ENCODE measurements at regions not wholly inside any gene's neighbourhood (a gene's known extent, or its start where the extent isn't known, plus 50 kb on each side); places are given as distances from the start of the nearest gene placed in this dataset.

DNA sequence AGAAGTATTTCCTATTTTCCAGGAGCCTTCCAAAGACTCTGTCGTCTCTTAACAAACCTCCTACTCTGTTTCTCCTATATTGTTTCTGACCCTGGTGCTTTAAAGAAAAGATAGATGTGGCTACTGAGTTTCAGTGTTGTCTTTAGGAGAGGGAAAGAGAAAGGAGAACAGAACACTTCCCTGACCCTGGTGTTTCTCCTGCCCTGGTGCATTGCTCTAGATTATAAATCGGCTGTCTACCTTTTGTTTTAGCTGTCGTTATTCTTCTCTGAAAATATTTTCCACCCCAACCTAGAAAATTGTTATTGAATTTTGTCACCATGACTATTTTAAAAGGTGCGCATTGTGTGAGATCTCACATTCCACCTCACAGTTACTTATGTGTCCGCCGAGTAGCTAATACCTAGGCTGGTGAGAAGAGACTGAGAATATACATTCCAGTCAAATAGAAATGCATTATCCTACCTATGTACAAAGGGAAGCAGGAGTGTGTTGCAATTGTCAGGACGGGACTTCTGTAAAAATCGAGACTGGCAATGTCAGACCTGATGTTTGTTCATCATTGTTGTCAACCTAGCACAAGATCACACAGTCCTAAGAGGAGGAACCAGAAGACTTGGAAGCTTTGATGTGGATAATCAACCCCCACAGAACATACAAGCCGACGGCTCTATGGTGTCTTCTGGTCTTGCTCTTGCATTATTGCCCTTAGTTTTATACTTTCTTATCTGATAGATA is 108.7 kb upstream of the SLC38A4 start:
- H2BK5ac ChIP-seq (ENCODE audit: low read length) = no peak overlapping the region
- H2AK5ac ChIP-seq (ENCODE audit: low read length) = no peak overlapping the region
- H3K23ac ChIP-seq (ENCODE audit: low read length) = no peak overlapping the region
- H3K18ac ChIP-seq (ENCODE audit: low read length) = no peak overlapping the region
- H4K8ac ChIP-seq (ENCODE audit: low read depth, low read length) = no peak overlapping the region
- H3K4me2 ChIP-seq (ENCODE audit: low read length) = no peak overlapping the region
- H2BK120ac ChIP-seq (ENCODE audit: low read depth, low read length) = no peak overlapping the region
- H2BK15ac ChIP-seq (replicated peaks; ENCODE audit: low read depth) = no peak overlapping the region
- no peak overlapping the region for H3K4ac ChIP-seq (ENCODE audit: low read depth, low read length)
- no peak overlapping the region for H3K4me3 ChIP-seq (ENCODE audit: low read length)
- no peaks in the 10 kb centered on the region for H3K79me2 ChIP-seq (ENCODE audit: control insufficient read depth, insufficient read depth, low read length)
- no peak overlapping the region for H3K9ac ChIP-seq (ENCODE audit: low read length)
- no peak overlapping the region for H3K27ac ChIP-seq (ENCODE audit: low read depth, low read length)
- no peak overlapping the region for H3K56ac ChIP-seq (ENCODE audit: low read length)
- no peaks in the 10 kb centered on the region for H3K36me3 ChIP-seq (ENCODE audit: control insufficient read depth, insufficient read depth, low read length)
- H4K5ac ChIP-seq (ENCODE audit: low read length) = no peak overlapping the region
- no peaks in the 10 kb centered on the region for H3K27me3 ChIP-seq (ENCODE audit: insufficient read depth, low read length, poor library complexity)
- no peaks in the 10 kb centered on the region for H3K4me1 ChIP-seq (ENCODE audit: control insufficient read depth, low read depth, low read length)
- H3K79me1 ChIP-seq (ENCODE audit: low read length) = no peaks in the 10 kb centered on the region
- DNase-seq = no peak
- WGBS (ENCODE audit: extremely low coverage, insufficient coverage, low lambda C conversion rate) = no CpG with 5 or more reads among the region's 10 CpGs

DNA sequence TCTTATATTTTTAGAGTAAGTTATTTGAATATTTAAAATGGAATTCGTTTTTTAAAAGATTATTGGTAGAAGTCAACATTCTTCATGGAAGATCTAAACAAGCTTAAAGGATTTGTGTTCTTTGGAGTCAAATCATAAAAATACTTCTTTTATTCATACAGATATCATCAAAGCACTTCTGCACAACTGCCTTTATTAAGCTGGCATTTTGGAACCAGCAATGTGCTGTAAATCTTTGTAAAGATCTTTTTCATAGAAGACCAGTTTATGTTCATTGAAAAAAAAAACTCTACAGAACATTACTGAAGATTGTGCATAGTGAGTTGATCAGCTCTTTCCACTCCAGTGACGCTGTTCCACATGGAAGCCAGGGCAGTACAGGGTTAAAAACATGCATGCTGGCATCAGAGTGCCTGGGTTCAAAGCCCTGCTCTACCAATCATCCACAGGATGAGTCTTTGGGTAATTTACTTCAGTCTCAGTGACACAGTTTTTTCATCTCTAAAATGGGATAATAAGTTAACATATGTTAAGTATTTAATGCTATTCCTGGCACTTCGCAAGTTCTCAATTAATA is 109.6 kb upstream of the SLC38A4 start:
- Histone ChIP-seq H3K79me1 (ENCODE audit: low read length) (no peaks in the 10 kb centered on the region), H2BK15ac (replicated peaks; ENCODE audit: low read depth) (no peak overlapping the region), H3K79me2 (ENCODE audit: control insufficient read depth, insufficient read depth, low read length) (no peaks in the 10 kb centered on the region), H3K27ac (ENCODE audit: low read depth, low read length) (no peak overlapping the region), H2BK120ac (ENCODE audit: low read depth, low read length) (no peak overlapping the region), H3K27me3 (ENCODE audit: insufficient read depth, low read length, poor library complexity) (no peaks in the 10 kb centered on the region), H3K18ac (ENCODE audit: low read length) (no peak overlapping the region), H3K4me2 (ENCODE audit: low read length) (no peak overlapping the region), H3K4me1 (ENCODE audit: control insufficient read depth, low read depth, low read length) (no peaks in the 10 kb centered on the region), H4K5ac (ENCODE audit: low read length) (no peak overlapping the region), H4K8ac (ENCODE audit: low read depth, low read length) (no peak overlapping the region), H3K56ac (ENCODE audit: low read length) (no peak overlapping the region), H3K23ac (ENCODE audit: low read length) (no peak overlapping the region), H3K4ac (ENCODE audit: low read depth, low read length) (no peak overlapping the region), H3K9ac (ENCODE audit: low read length) (no peak overlapping the region), H3K36me3 (ENCODE audit: control insufficient read depth, insufficient read depth, low read length) (no peaks in the 10 kb centered on the region), H3K4me3 (ENCODE audit: low read length) (no peak overlapping the region), H2BK5ac (ENCODE audit: low read length) (no peak overlapping the region), H2AK5ac (ENCODE audit: low read length) (no peak overlapping the region)
- no peak for DNase-seq
- WGBS (ENCODE audit: extremely low coverage, insufficient coverage, low lambda C conversion rate) = 100% methylated on average over 1 of the region's 3 CpGs

DNA sequence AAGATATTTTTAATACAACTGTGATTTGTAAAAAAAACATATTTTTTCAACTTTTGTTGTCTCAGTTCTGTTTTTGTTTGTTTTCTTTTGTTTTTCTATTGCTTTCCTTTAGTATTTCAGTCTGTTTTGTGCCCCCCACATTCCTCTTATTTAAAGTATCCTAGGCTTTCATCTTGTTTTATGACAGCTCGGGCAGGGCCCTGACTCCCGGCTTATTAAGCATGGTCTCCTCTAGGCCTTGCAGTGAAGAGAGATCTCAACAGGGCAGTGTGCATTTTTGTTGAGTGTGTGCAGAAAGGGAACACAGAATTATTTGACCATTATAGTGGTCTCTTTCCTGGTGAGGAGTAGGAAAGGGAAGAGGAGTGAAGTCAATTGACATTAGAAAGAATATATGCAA is 110.2 kb upstream of the SLC38A4 start:
- no peak overlapping the region for H3K4me3 ChIP-seq (ENCODE audit: low read length)
- H3K79me2 ChIP-seq (ENCODE audit: control insufficient read depth, insufficient read depth, low read length) = no peaks in the 10 kb centered on the region
- no peak overlapping the region for H4K5ac ChIP-seq (ENCODE audit: low read length)
- no peak overlapping the region for H3K23ac ChIP-seq (ENCODE audit: low read length)
- H3K9ac ChIP-seq (ENCODE audit: low read length) = no peak overlapping the region
- H3K4ac ChIP-seq (ENCODE audit: low read depth, low read length) = no peak overlapping the region
- no peak overlapping the region for H2AK5ac ChIP-seq (ENCODE audit: low read length)
- no peaks in the 10 kb centered on the region for H3K27me3 ChIP-seq (ENCODE audit: insufficient read depth, low read length, poor library complexity)
- H3K4me2 ChIP-seq (ENCODE audit: low read length) = no peak overlapping the region
- H4K8ac ChIP-seq (ENCODE audit: low read depth, low read length) = no peak overlapping the region
- no peak overlapping the region for H2BK15ac ChIP-seq (replicated peaks; ENCODE audit: low read depth)
- no peaks in the 10 kb centered on the region for H3K36me3 ChIP-seq (ENCODE audit: control insufficient read depth, insufficient read depth, low read length)
- H2BK5ac ChIP-seq (ENCODE audit: low read length) = no peak overlapping the region
- no peak overlapping the region for H2BK120ac ChIP-seq (ENCODE audit: low read depth, low read length)
- no peak overlapping the region for H3K56ac ChIP-seq (ENCODE audit: low read length)
- DNase-seq = no peak
- no peak overlapping the region for H3K18ac ChIP-seq (ENCODE audit: low read length)
- H3K79me1 ChIP-seq (ENCODE audit: low read length) = no peaks in the 10 kb centered on the region
- no peak overlapping the region for H3K27ac ChIP-seq (ENCODE audit: low read depth, low read length)
- WGBS (ENCODE audit: extremely low coverage, insufficient coverage, low lambda C conversion rate) = no CpG with 5 or more reads among the region's 2 CpGs
- H3K4me1 ChIP-seq (ENCODE audit: control insufficient read depth, low read depth, low read length) = no peaks in the 10 kb centered on the region

DNA sequence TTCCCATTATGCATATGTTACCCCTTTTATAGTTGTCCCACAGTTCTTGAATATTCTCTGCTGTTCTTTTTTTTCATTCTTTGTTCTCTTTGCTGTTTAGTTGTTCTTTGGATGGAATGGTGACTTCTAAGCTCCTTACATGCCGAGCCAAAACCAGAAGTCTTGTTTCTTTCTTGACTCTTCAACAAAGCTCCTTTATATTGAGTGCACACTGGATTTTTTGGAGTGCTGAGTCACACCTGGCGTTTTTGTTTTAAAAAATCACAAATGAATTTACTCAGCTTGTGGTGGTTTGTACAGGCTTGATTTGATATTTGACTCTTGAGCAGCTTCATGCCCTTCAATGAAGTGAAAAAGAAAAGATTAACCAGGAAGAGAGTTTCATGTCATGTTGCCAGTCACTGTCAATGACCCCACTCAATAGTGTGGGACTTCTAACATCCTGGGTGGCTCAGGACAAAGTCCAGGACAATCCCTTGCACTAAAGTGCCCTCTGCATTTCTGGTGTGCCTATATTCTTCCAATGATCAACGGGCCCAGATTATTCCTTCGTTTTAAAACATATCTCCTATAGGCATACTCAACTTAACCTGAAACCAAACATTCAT is 112.4 kb upstream of the SLC38A4 start:
- WGBS (ENCODE audit: extremely low coverage, insufficient coverage, low lambda C conversion rate) = no CpG with 5 or more reads among the region's 4 CpGs
- H3K27me3 ChIP-seq (ENCODE audit: insufficient read depth, low read length, poor library complexity) = no peaks in the 10 kb centered on the region
- H3K4me3 ChIP-seq (ENCODE audit: low read length) = no peak overlapping the region
- H3K4me2 ChIP-seq (ENCODE audit: low read length) = no peak overlapping the region
- H3K79me1 ChIP-seq (ENCODE audit: low read length) = no peaks in the 10 kb centered on the region
- no peaks in the 10 kb centered on the region for H3K36me3 ChIP-seq (ENCODE audit: control insufficient read depth, insufficient read depth, low read length)
- no peaks in the 10 kb centered on the region for H3K4me1 ChIP-seq (ENCODE audit: control insufficient read depth, low read depth, low read length)
- no peak overlapping the region for H3K9ac ChIP-seq (ENCODE audit: low read length)
- no peak overlapping the region for H2BK5ac ChIP-seq (ENCODE audit: low read length)
- H2BK15ac ChIP-seq (replicated peaks; ENCODE audit: low read depth) = no peak overlapping the region
- DNase-seq = no peak
- no peak overlapping the region for H3K56ac ChIP-seq (ENCODE audit: low read length)
- H3K27ac ChIP-seq (ENCODE audit: low read depth, low read length) = no peak overlapping the region
- H3K79me2 ChIP-seq (ENCODE audit: control insufficient read depth, insufficient read depth, low read length) = no peaks in the 10 kb centered on the region
- H3K4ac ChIP-seq (ENCODE audit: low read depth, low read length) = no peak overlapping the region
- H2BK120ac ChIP-seq (ENCODE audit: low read depth, low read length) = no peak overlapping the region
- no peak overlapping the region for H3K18ac ChIP-seq (ENCODE audit: low read length)
- no peak overlapping the region for H4K8ac ChIP-seq (ENCODE audit: low read depth, low read length)
- no peak overlapping the region for H2AK5ac ChIP-seq (ENCODE audit: low read length)
- H4K5ac ChIP-seq (ENCODE audit: low read length) = no peak overlapping the region
- no peak overlapping the region for H3K23ac ChIP-seq (ENCODE audit: low read length)

DNA sequence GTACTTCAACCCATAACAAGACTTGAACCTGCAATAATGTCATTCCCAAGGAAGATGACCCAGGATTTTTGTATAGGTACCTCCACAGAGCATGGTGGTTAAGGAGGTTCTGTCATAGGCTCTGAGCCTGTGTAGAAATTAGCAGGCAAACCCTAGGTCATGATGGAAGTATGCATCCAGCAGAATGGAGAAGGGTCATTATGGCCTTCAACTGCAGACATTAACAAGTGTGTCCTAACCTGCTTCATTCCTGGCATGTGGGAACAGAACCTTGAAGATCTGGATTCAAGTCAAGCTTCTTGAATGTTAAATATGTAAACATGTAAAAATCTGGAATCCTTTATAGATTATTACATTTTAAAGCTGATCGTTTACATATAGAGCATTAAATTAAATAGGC is 116.2 kb upstream of the SLC38A4 start:
- Histone ChIP-seq H2BK15ac (replicated peaks; ENCODE audit: low read depth) (no peak overlapping the region), H3K27me3 (ENCODE audit: insufficient read depth, low read length, poor library complexity) (no peaks in the 10 kb centered on the region), H3K18ac (ENCODE audit: low read length) (no peak overlapping the region), H3K36me3 (ENCODE audit: control insufficient read depth, insufficient read depth, low read length) (no peaks in the 10 kb centered on the region), H2BK5ac (ENCODE audit: low read length) (no peak overlapping the region), H3K27ac (ENCODE audit: low read depth, low read length) (no peak overlapping the region), H3K4me2 (ENCODE audit: low read length) (no peak overlapping the region), H3K4me3 (ENCODE audit: low read length) (no peak overlapping the region), H4K5ac (ENCODE audit: low read length) (no peak overlapping the region), H3K4me1 (ENCODE audit: control insufficient read depth, low read depth, low read length) (no peaks in the 10 kb centered on the region), H3K79me1 (ENCODE audit: low read length) (no peaks in the 10 kb centered on the region), H2AK5ac (ENCODE audit: low read length) (no peak overlapping the region), H3K56ac (ENCODE audit: low read length) (no peak overlapping the region), H3K9ac (ENCODE audit: low read length) (no peak overlapping the region), H2BK120ac (ENCODE audit: low read depth, low read length) (no peak overlapping the region), H3K23ac (ENCODE audit: low read length) (no peak overlapping the region), H4K8ac (ENCODE audit: low read depth, low read length) (no peak overlapping the region), H3K79me2 (ENCODE audit: control insufficient read depth, insufficient read depth, low read length) (no peaks in the 10 kb centered on the region), H3K4ac (ENCODE audit: low read depth, low read length) (no peak overlapping the region)
- no CpG with 5 or more reads among the region's 1 CpG for WGBS (ENCODE audit: extremely low coverage, insufficient coverage, low lambda C conversion rate)
- DNase-seq = no peak

Data from mesendoderm (in vitro differentiated cells).